ENCODE measurements at regions not wholly inside any gene's neighbourhood (a gene's known extent, or its start where the extent isn't known, plus 50 kb on each side); places are given as distances from the start of the nearest gene placed in this dataset.
"Not testable (repeated sequence)": the region's sequence is repeated elsewhere in the genome, so short reads cannot be mapped to it uniquely, and the experiment has no call there.

DNA sequence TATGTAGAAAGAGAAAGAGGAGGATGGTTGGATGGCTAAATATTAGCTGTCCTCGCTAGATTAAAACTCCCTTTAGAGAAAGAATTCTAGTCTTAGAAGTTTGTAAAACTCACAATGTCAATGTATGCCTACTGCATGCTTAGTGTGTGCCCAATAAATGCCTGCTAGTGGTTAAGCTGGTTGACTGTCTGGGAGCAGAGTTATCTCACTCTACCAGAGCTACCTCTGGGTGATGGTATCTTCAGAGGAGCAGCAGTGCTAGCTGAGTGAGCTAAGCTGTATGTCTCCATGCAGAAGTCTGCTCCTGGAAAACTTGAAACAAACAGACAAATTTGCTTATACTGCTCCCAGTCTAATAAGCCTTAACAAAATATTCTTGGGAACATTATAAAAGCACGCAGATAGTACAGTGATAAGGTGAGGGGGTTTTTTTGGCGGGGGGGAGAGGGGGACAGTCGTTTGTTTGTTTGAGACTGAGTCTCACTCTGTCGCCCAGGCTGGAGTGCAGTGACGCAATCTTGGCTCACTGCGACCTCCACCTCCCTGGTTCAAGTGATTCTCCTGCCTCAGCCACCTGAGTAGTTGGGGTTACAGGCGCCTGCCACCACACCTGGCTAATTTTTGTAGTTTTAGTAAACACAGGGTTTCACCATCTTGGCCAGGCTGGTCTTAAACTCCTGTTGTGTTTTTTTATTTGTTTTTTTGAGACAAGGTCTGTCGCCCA lies 202.8 kb upstream of the TSC22D1 start:
- Mint-ChIP-seq H3K9me3 (peaks cover 0 to 10% (median 2%) of the 10 kb centered on the region in 7 donors), H3K27ac (no peak overlapping the region), H3K27me3 (no peaks in the 10 kb centered on the region), H3K36me3 (no peaks in the 10 kb centered on the region), H3K4me3 (no peak overlapping the region), H3K4me1 (no peaks in the 10 kb centered on the region)
- DNase-seq (no peak), ATAC-seq (ENCODE audit: low read depth in 2 of 2) (no peak)

DNA sequence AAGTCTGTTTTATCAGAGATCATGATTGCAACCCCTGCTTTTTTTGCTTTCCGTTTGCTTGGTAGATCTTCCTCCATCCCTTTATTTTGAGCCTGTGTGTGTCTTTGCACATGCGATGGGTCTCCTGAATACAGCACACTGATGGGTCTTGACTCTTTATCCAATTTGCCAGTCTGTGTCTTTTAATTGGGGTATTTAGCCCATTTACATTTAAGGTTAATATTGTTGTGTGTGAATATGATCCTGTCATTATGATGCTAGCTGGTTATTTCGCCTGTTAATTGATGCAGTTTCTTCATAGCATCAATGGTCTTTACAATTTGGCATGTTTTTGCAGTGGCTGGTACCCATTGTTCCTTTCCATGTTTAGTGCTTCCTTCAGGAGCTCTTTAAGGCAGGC lies 199.2 kb upstream of the TSC22D1 start:
- H3K36me3 Mint-ChIP-seq; H3K4me1 Mint-ChIP-seq; DNase-seq; H3K9me3 Mint-ChIP-seq; ATAC-seq (ENCODE audit: low read depth in 2 of 2); H3K4me3 Mint-ChIP-seq; H3K27ac Mint-ChIP-seq; H3K27me3 Mint-ChIP-seq: not testable (repeated sequence)

DNA sequence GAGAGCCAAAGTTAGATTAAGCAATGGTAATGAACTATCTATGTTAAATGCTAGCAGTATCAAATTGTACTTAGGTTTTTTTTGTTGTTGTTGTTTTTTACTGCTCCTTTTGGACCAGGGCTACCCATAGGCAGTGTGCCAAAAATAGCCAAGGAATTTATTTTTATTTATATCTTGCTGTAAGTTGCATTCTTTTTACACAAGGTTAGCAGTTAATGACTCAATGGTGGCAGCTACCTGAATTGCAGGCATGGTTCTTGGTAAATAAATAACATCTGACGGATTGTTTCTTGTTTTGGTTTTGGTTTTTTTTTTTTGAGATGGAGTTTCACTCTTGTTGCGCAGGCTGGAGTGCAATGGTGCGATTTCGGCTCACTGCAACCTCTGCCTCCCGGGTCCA lies 194.8 kb upstream of the TSC22D1 start:
- no peak overlapping the region for H3K4me3 Mint-ChIP-seq
- H3K4me1 Mint-ChIP-seq, result peaks cover 0 to 7% (median 5%) of the 10 kb centered on the region in 3 donors
- peaks cover 0 to 4% (median 1%) of the 10 kb centered on the region in 7 donors for H3K9me3 Mint-ChIP-seq
- ATAC-seq (ENCODE audit: low read depth in 2 of 2) (no peak), DNase-seq (no peak)
- H3K27ac Mint-ChIP-seq, result no peak overlapping the region
- no peaks in the 10 kb centered on the region for H3K27me3 Mint-ChIP-seq
- no peaks in the 10 kb centered on the region for H3K36me3 Mint-ChIP-seq

DNA sequence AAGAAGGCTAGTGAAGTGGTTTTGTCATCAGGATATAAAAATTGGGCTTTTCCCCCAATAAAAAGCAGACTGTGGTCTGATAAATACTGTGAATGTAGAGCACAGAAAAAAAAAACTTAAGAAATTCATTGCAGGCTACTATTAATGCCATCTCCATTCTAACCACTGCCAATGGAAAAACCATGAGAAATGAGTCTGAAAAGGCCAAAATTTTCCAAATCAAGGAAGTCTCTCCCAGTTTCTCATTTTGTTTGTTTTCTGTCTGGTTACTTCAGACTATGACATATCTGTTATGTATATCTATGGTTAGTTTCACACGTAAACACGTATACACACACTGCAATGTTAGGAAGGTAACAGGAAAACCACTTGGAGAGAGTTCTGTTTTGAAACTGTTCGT lies 193.6 kb upstream of the TSC22D1 start:
- H3K27me3 Mint-ChIP-seq, result no peaks in the 10 kb centered on the region
- no peak overlapping the region for H3K27ac Mint-ChIP-seq
- peaks cover 0 to 7% (median 5%) of the 10 kb centered on the region in 3 donors for H3K4me1 Mint-ChIP-seq
- H3K36me3 Mint-ChIP-seq, result no peaks in the 10 kb centered on the region
- peaks cover 0 to 1% (median 0%) of the 10 kb centered on the region in 7 donors for H3K9me3 Mint-ChIP-seq
- no peak overlapping the region for H3K4me3 Mint-ChIP-seq
- no peak for DNase-seq
- no peak for ATAC-seq (ENCODE audit: low read depth in 2 of 2)

DNA sequence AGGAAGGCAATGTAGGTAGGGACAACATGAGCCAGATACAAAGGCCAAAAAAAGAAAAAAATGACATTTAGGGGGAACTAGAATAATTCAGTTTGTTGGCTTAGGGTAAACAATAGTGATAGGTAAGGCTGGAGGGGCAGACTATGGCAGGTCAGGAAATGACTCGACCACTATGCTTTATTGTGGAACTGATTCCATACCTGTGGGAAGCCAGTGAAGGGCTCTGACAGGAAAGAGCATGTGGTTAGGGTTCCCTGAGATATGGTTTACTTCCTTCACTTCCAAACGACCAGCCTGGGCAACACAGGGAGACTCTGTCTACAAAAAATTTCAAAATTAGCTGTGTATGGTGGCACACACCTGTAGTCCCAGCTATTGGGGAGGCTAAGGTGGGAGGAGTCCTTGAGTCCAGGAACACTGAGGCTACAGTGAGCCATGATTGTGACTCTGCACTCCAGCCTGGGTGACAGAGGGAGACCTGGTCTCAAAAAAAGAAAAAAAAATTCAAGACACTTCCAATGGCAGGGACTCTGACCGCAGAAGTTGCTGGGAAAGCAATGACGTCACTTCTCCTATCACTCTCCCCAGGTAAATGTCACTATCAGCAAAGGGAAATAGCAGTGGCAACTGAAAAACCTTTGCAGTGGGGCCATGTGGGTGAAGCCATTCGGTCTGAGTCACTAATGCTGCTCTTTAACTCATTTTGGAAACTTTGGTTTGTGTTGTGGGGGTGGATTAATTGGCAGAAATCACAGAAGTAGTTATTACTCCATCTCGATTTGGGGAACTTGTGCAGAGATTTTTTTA lies 192.8 kb upstream of the TSC22D1 start:
- H3K4me1 Mint-ChIP-seq, result peaks cover 0 to 7% (median 5%) of the 10 kb centered on the region in 3 donors
- H3K4me3 Mint-ChIP-seq, result peak overlapping the region in 1 of 8 donors; percentile 16
- H3K27me3 Mint-ChIP-seq, result peaks cover 0 to 4% (median 4%) of the 10 kb centered on the region in 3 donors
- no peaks in the 10 kb centered on the region for H3K36me3 Mint-ChIP-seq
- ATAC-seq (ENCODE audit: low read depth in 2 of 2), result no peak
- H3K27ac Mint-ChIP-seq, result no peak overlapping the region
- no peak for DNase-seq
- no peaks in the 10 kb centered on the region for H3K9me3 Mint-ChIP-seq

DNA sequence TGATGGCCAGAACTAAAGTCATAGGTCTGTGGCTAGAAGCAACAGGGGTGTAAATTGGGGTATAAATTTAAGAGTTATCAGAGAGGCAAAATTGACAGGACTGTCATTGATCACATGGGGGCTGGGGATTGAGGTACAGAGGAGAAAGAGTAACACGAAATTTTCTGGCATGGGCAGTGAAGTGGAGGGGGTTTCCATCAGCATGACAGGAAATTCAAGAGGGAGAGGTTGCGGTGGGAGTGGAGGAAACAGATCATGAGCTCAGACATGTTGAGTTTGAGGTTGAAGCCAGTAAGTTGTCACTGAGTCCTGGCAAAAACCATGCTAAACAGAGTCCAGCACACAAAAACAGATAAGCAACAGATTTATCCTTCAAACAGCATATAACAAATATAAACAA lies 192.1 kb upstream of the TSC22D1 start:
- H3K9me3 Mint-ChIP-seq, result no peaks in the 10 kb centered on the region
- DNase-seq (no peak), ATAC-seq (ENCODE audit: low read depth in 2 of 2) (peak; percentile 49 to 53)
- H3K27me3 Mint-ChIP-seq, result peaks cover 0 to 6% (median 5%) of the 10 kb centered on the region in 3 donors
- H3K4me1 Mint-ChIP-seq, result peaks cover 0 to 7% (median 5%) of the 10 kb centered on the region in 3 donors
- H3K36me3 Mint-ChIP-seq, result no peaks in the 10 kb centered on the region
- H3K27ac Mint-ChIP-seq, result no peak overlapping the region
- H3K4me3 Mint-ChIP-seq, result no peak overlapping the region

DNA sequence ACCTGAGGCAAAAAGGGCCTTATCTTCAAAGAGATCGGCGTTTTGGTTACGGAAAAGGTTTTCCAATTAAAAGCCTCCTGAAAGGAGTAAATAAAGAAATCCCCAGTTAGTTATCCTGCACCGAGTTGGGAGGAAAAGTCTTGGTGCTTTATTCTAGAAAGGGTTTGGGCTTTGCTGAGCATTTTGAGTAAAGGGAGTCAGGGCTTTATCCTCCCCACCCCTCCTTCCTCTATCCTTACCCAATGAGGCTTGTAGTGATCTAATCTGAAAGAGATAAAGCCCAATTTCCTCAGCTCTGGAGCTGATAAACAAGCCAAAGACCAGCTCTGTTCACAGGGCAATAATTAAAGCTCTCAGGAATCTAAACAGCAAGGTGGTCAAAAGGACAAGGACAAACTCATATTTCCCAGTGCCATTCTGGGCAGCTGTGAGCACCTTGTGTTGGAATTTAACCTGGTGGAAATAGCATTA lies 188.9 kb upstream of the TSC22D1 start:
- Mint-ChIP-seq H3K27ac (no peak overlapping the region), H3K4me1 (peaks cover 0 to 7% (median 5%) of the 10 kb centered on the region in 3 donors), H3K36me3 (no peaks in the 10 kb centered on the region), H3K9me3 (peaks cover 0 to 2% (median 0%) of the 10 kb centered on the region in 7 donors), H3K27me3 (peaks cover 5 to 9% (median 6%) of the 10 kb centered on the region in 3 donors), H3K4me3 (no peak overlapping the region)
- ATAC-seq (ENCODE audit: low read depth in 2 of 2), result no peak
- no peak for DNase-seq

DNA sequence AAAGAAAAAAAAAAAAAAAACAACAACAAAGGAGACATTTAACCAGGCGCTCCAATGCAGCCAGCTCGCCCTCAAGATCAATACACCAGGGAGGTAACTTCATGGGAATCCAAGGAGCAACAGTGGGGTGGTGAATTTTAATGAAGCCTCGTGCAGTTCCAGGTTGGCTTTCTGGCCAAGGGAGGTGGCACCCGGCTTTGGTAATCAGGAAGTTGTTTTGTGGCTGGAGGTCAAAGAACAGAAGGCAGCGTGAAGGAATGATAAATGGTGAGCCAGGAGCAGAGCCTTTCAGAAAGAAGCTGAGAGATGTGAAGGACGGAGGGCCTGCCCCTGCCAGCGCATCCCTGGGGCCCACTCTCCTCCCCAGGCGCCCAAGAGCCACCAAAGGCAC lies 188.2 kb upstream of the TSC22D1 start:
- Mint-ChIP-seq H3K9me3 (peaks cover 0 to 2% (median 0%) of the 10 kb centered on the region in 7 donors), H3K27me3 (peaks cover 5 to 9% (median 6%) of the 10 kb centered on the region in 3 donors), H3K36me3 (no peaks in the 10 kb centered on the region), H3K27ac (no peak overlapping the region), H3K4me3 (no peak overlapping the region), H3K4me1 (peaks cover 0 to 7% (median 5%) of the 10 kb centered on the region in 3 donors)
- ATAC-seq (ENCODE audit: low read depth in 2 of 2) (no peak), DNase-seq (no peak)

DNA sequence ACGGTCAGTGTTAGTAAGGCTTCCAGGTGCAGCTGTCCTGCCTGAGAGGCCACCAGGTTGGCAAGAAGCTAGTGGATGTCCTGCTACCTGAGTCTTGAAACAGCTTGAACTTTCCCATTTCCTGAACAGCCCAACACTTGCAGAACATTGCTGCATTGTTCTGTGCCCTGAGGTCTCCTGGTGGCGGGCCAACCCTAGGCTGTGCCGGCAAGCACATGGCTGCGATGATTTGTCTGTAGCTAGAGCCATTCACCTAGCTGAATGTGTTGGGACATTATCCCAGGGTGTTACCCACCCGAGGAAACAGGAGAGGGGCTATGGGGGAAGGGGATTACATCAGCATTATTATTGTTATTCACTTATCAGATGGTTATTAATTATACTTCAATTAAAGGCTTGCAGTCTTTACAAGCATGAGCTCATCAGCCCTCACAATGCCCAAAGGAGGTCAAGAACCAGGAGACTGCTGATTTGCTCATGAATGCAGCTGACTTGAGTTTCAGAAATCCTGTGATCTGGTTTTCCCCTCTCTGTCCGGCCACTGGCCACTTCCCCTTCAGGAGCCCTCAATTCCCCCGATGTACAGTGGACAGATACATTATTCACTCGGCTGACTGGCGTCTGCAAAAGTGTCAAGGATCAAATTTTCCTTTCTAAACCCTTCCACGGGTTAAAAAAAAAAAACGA lies 187.6 kb upstream of the TSC22D1 start:
- H3K27ac Mint-ChIP-seq, result peak overlapping the region in 1 of 6 donors; percentile 68
- H3K9me3 Mint-ChIP-seq, result peaks cover 0 to 2% (median 0%) of the 10 kb centered on the region in 7 donors
- no peak for ATAC-seq (ENCODE audit: low read depth in 2 of 2)
- no peak overlapping the region for H3K4me3 Mint-ChIP-seq
- no peaks in the 10 kb centered on the region for H3K36me3 Mint-ChIP-seq
- peaks cover 5 to 9% (median 6%) of the 10 kb centered on the region in 3 donors for H3K27me3 Mint-ChIP-seq
- no peak for DNase-seq
- H3K4me1 Mint-ChIP-seq, result peaks cover 0 to 7% (median 5%) of the 10 kb centered on the region in 3 donors

DNA sequence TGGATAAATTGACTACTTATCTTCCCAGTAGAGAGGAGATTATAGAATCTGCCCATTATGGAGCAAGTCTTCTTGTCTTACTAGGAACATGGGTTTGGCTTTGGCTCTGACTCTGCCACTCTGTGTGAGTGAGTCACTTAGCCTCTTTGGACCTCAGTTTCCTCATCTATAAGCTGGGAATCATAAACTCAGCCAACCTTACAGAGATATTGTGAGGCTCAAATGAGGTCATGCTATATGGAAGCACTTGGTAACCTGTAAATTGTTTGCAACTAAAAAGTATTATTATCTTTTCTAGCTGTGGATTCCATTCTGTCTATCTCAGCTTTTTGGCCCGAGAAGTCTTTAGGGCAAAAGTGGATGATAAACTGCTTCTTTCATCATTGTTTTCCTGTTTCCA lies 186.8 kb upstream of the TSC22D1 start:
- Mint-ChIP-seq H3K27me3 (peaks cover 5 to 9% (median 6%) of the 10 kb centered on the region in 3 donors), H3K4me1 (peaks cover 0 to 2% (median under 1%) of the 10 kb centered on the region in 3 donors), H3K9me3 (peaks cover 0 to 2% (median 0%) of the 10 kb centered on the region in 7 donors), H3K36me3 (no peaks in the 10 kb centered on the region), H3K4me3 (no peak overlapping the region), H3K27ac (no peak overlapping the region)
- DNase-seq (no peak), ATAC-seq (ENCODE audit: low read depth in 2 of 2) (no peak)

DNA sequence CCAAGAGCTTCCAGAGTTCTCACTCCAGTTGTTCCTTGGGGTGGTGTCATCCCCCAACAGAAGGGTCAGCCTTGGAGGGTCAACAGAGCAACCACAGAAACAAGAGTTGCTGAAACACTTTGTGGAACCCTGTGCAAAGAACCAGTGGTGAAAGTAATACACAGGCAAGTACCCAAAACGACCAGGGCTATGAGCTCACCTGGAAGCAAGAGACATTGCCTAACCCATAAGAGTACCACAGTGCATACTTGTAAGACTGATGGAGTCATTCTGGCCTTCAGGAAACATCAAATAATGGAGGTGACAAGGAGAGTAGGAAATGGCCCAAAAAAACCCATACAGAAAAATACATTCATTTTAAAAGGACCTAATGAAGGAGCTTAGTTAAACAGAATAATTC lies 184.3 kb upstream of the TSC22D1 start:
- DNase-seq (no peak), ATAC-seq (ENCODE audit: low read depth in 2 of 2) (no peak)

DNA sequence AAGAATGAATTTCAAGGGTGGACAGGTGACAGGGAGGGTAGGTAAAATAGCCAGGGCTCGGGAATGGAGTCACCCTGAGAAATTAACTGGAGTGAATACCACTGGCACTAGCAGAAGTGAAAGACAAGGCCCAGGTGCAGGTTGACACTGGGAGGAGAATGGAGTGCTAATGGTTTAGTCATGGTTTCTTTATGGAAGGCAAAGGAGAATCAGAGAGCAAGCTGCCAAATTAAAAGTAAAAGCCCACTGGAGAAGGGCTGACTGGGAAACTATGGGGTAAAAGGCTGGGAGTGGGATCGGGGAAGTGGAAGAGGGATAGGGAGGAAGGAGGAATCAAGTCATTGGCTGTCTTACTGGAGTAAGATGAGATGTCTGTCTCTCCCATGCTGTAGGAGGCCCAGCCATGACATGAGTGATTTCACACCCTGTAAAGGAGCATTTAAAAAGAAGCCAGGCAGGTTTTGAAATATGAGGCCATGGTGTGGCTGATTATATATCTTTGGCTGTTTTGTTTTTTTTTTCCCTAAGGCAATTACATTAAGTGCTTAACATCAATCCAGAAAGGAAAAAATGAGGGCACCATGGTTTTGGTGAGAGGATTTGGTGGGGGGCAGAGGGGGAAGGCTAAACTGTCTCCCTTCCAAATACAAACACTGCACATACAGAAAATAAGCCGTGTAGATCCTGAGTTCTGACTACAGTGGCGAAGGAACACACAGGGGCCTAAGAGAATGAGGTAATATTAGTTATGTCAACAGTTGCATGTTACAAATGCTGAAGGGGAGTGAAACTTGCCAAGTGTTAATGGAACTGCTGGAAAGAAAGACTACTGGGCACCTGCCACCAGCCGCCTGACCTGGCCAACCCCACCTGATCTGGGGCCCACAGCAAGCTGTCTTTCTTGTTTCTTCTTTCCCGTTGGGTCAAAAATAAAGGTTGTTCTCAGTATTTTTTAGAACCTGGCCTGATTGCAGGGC lies 183.5 kb upstream of the TSC22D1 start:
- no peaks in the 10 kb centered on the region for H3K4me1 Mint-ChIP-seq
- H3K4me3 Mint-ChIP-seq, result peak overlapping the region in 1 of 8 donors; percentile 7
- H3K27ac Mint-ChIP-seq, result peak overlapping the region in 1 of 6 donors; percentile 25
- H3K27me3 Mint-ChIP-seq, result peaks cover 5 to 14% (median 6%) of the 10 kb centered on the region in 3 donors
- H3K9me3 Mint-ChIP-seq, result peaks cover 0 to 2% (median 0%) of the 10 kb centered on the region in 7 donors
- DNase-seq (no peak), ATAC-seq (ENCODE audit: low read depth in 2 of 2) (no peak)
- H3K36me3 Mint-ChIP-seq, result no peaks in the 10 kb centered on the region

More for the DNA sequence above, 184.3 kb upstream of the TSC22D1 start:
- Mint-ChIP-seq H3K4me1 (no peaks in the 10 kb centered on the region), H3K27me3 (peaks cover 5 to 14% (median 6%) of the 10 kb centered on the region in 3 donors), H3K9me3 (peaks cover 0 to 2% (median 0%) of the 10 kb centered on the region in 7 donors), H3K36me3 (no peaks in the 10 kb centered on the region), H3K4me3 (no peak overlapping the region), H3K27ac (no peak overlapping the region)

Data from naive B cell (primary cell).